Central memory CD8-positive, alpha-beta T cell (primary cell): ENCODE measurements at regions not wholly inside any gene's neighbourhood (a gene's known extent, or its start where the extent isn't known, plus 50 kb on each side); places are given as distances from the start of the nearest gene placed in this dataset.
"Not testable (repeated sequence)": the region's sequence is repeated elsewhere in the genome, so short reads cannot be mapped to it uniquely, and the experiment has no call there.

Source experiments
- ATAC-seq: fragments of 150-1000 bp; cut with Tn5 transposase; replicated peaks from 2 replicates; pipeline ENCODE4 v1.10.0; 2022; ENCODE audit warnings: mild to moderate bottlenecking, moderate FRiP score, moderate number of reproducible peaks; ENCODE audit not compliant: poor library complexity, severe bottlenecking; ENCODE audit errors: extremely low read depth
- DNase-seq, 2 donors: peaks; one replicate each; pipeline ENCODE4 v3.0.0; 2021; ENCODE audit warnings: low spot score in 2 of 2
- H3K27ac Mint-ChIP-seq: one replicate; pipeline ENCODE4 v1.8.0; 2022; ENCODE audit warnings: low read depth, mild to moderate bottlenecking, moderate library complexity, mixed read lengths
- H3K27me3 Mint-ChIP-seq: one replicate; pipeline ENCODE4 v1.8.0; 2022; ENCODE audit warnings: mixed read lengths
- H3K36me3 Mint-ChIP-seq: one replicate; pipeline ENCODE4 v1.8.0; 2022; ENCODE audit warnings: mild to moderate bottlenecking, moderate library complexity, mixed read lengths; ENCODE audit not compliant: insufficient read depth
- H3K4me1 Mint-ChIP-seq: one replicate; pipeline ENCODE4 v1.8.0; 2022; ENCODE audit warnings: mixed read lengths
- H3K4me3 Mint-ChIP-seq: one replicate; pipeline ENCODE4 v1.8.0; 2022; ENCODE audit warnings: mild to moderate bottlenecking, moderate library complexity, mixed read lengths
- H3K9me3 Mint-ChIP-seq: one replicate; pipeline ENCODE4 v1.8.0; 2022; ENCODE audit warnings: mixed read lengths

- no peak for DNase-seq
- no peak for ATAC-seq
- Mint-ChIP-seq H3K9me3 (no peaks in the 10 kb centered on the region), H3K4me1 (no peaks in the 10 kb centered on the region), H3K27me3 (no peaks in the 10 kb centered on the region), H3K36me3 (no peaks in the 10 kb centered on the region), H3K4me3 (no peak overlapping the region), H3K27ac (no peak overlapping the region)
Measured at GRCh38 chrX:42832764-42833549, 55.0 kb upstream of the PPP1R2C start.

GRCh38 chrX:42833550-42833940, 55.6 kb upstream of the PPP1R2C start:
- not testable (repeated sequence) for H3K36me3 Mint-ChIP-seq, H3K9me3 Mint-ChIP-seq, DNase-seq, H3K27me3 Mint-ChIP-seq, H3K4me3 Mint-ChIP-seq, H3K4me1 Mint-ChIP-seq, ATAC-seq, H3K27ac Mint-ChIP-seq

- H3K9me3 Mint-ChIP-seq: no peaks in the 10 kb centered on the region
- no peak overlapping the region for H3K27ac Mint-ChIP-seq
- no peak for DNase-seq
- H3K36me3 Mint-ChIP-seq: no peaks in the 10 kb centered on the region
- H3K4me3 Mint-ChIP-seq: no peak overlapping the region
- no peaks in the 10 kb centered on the region for H3K4me1 Mint-ChIP-seq
- no peaks in the 10 kb centered on the region for H3K27me3 Mint-ChIP-seq
- no peak for ATAC-seq
Measured at GRCh38 chrX:42837101-42837726, 59.3 kb upstream of the PPP1R2C start.

- Mint-ChIP-seq H3K36me3 (no peaks in the 10 kb centered on the region), H3K27ac (no peak overlapping the region), H3K4me1 (no peaks in the 10 kb centered on the region), H3K27me3 (no peaks in the 10 kb centered on the region), H3K9me3 (no peaks in the 10 kb centered on the region), H3K4me3 (no peak overlapping the region)
- DNase-seq (no peak), ATAC-seq (no peak)
Measured at GRCh38 chrX:42837747-42838146, 59.8 kb upstream of the PPP1R2C start.

GRCh38 chrX:42839632-42840031, 61.7 kb upstream of the PPP1R2C start:
- Mint-ChIP-seq H3K4me1 (no peaks in the 10 kb centered on the region), H3K36me3 (no peaks in the 10 kb centered on the region), H3K27ac (no peak overlapping the region), H3K9me3 (no peaks in the 10 kb centered on the region), H3K4me3 (no peak overlapping the region), H3K27me3 (no peaks in the 10 kb centered on the region)
- DNase-seq (no peak), ATAC-seq (no peak)

GRCh38 chrX:42846741-42847140, 68.8 kb upstream of the PPP1R2C start:
- no peak overlapping the region for H3K27ac Mint-ChIP-seq
- H3K4me1 Mint-ChIP-seq: no peaks in the 10 kb centered on the region
- ATAC-seq (no peak), DNase-seq (no peak)
- H3K36me3 Mint-ChIP-seq: no peaks in the 10 kb centered on the region
- H3K4me3 Mint-ChIP-seq: no peak overlapping the region
- H3K9me3 Mint-ChIP-seq: peaks cover 9% of the 10 kb centered on the region
- H3K27me3 Mint-ChIP-seq: no peaks in the 10 kb centered on the region

- no peak for DNase-seq
- Mint-ChIP-seq H3K27ac (no peak overlapping the region), H3K9me3 (no peaks in the 10 kb centered on the region), H3K36me3 (no peaks in the 10 kb centered on the region), H3K27me3 (no peaks in the 10 kb centered on the region), H3K4me3 (no peak overlapping the region), H3K4me1 (no peaks in the 10 kb centered on the region)
- no peak for ATAC-seq
Measured at GRCh38 chrX:42855259-42855658, 77.3 kb upstream of the PPP1R2C start.

- Mint-ChIP-seq H3K27ac (no peak overlapping the region), H3K36me3 (no peaks in the 10 kb centered on the region), H3K9me3 (no peaks in the 10 kb centered on the region), H3K27me3 (no peaks in the 10 kb centered on the region), H3K4me1 (no peaks in the 10 kb centered on the region), H3K4me3 (no peak overlapping the region)
- DNase-seq: no peak
- no peak for ATAC-seq
Measured at GRCh38 chrX:42857766-42858165, 79.8 kb upstream of the PPP1R2C start.

- no peaks in the 10 kb centered on the region for H3K9me3 Mint-ChIP-seq
- H3K27me3 Mint-ChIP-seq: no peaks in the 10 kb centered on the region
- no peak overlapping the region for H3K27ac Mint-ChIP-seq
- H3K4me1 Mint-ChIP-seq: peaks cover 25% of the 10 kb centered on the region
- H3K4me3 Mint-ChIP-seq: no peak overlapping the region
- DNase-seq (no peak), ATAC-seq (no peak)
- H3K36me3 Mint-ChIP-seq: no peaks in the 10 kb centered on the region
Measured at GRCh38 chrX:42869011-42869410, 91.0 kb upstream of the PPP1R2C start.

- Mint-ChIP-seq H3K4me3 (no peak overlapping the region), H3K9me3 (no peaks in the 10 kb centered on the region), H3K27me3 (no peaks in the 10 kb centered on the region), H3K4me1 (peaks cover 25% of the 10 kb centered on the region), H3K27ac (no peak overlapping the region), H3K36me3 (no peaks in the 10 kb centered on the region)
- no peak for DNase-seq
- ATAC-seq: peak; percentile 52
Measured at GRCh38 chrX:42869659-42870476, 91.9 kb upstream of the PPP1R2C start.

GRCh38 chrX:42886519-42886918, 108.6 kb upstream of the PPP1R2C start:
- H3K27ac Mint-ChIP-seq: no peak overlapping the region
- ATAC-seq (no peak), DNase-seq (no peak)
- no peak overlapping the region for H3K4me3 Mint-ChIP-seq
- H3K27me3 Mint-ChIP-seq: no peaks in the 10 kb centered on the region
- no peaks in the 10 kb centered on the region for H3K4me1 Mint-ChIP-seq
- no peaks in the 10 kb centered on the region for H3K36me3 Mint-ChIP-seq
- H3K9me3 Mint-ChIP-seq: no peaks in the 10 kb centered on the region

GRCh38 chrX:42900947-42901346, 123.0 kb upstream of the PPP1R2C start:
- no peak for ATAC-seq
- H3K9me3 Mint-ChIP-seq: no peaks in the 10 kb centered on the region
- no peak overlapping the region for H3K4me3 Mint-ChIP-seq
- H3K27me3 Mint-ChIP-seq: no peaks in the 10 kb centered on the region
- peaks cover 6% of the 10 kb centered on the region for H3K4me1 Mint-ChIP-seq
- H3K36me3 Mint-ChIP-seq: no peaks in the 10 kb centered on the region
- H3K27ac Mint-ChIP-seq: no peak overlapping the region
- no peak for DNase-seq

GRCh38 chrX:42902513-42902912, 124.5 kb upstream of the PPP1R2C start:
- Mint-ChIP-seq H3K36me3 (no peaks in the 10 kb centered on the region), H3K4me1 (peaks cover 6% of the 10 kb centered on the region), H3K27ac (no peak overlapping the region), H3K4me3 (no peak overlapping the region), H3K27me3 (no peaks in the 10 kb centered on the region), H3K9me3 (no peaks in the 10 kb centered on the region)
- no peak for ATAC-seq
- DNase-seq: no peak
